Astrocyte (in vitro differentiated cells and primary cell): ENCODE measurements at regions not wholly inside any gene's neighbourhood (a gene's known extent, or its start where the extent isn't known, plus 50 kb on each side); places are given as distances from the start of the nearest gene placed in this dataset.

ENCODE experiments used
- CTCF ChIP-seq: IDR thresholded peaks from 2 replicates; pipeline ENCODE4 v1.5.1; 2011; ENCODE audit warnings: low read depth, mild to moderate bottlenecking, inconsistent platforms, low read length, moderate library complexity; ENCODE audit not compliant: insufficient read depth
- EZH2 ChIP-seq: IDR thresholded peaks from 2 replicates; pipeline ENCODE4 v1.6.1; 2012; ENCODE audit warnings: mild to moderate bottlenecking, low read length, inconsistent platforms; ENCODE audit not compliant: insufficient read depth

GRCh38 chr1:73910062-73910461 lies 287.9 kb downstream of the LRRIQ3 start:
- no peak for TF ChIP-seq CTCF
- TF ChIP-seq EZH2 = no peak
